HG02885 (cell line): ENCODE measurements at regions not wholly inside any gene's neighbourhood (a gene's known extent, or its start where the extent isn't known, plus 50 kb on each side); places are given as distances from the start of the nearest gene placed in this dataset.

Experiments
- ATAC-seq: cut with Tn5 transposase; IDR thresholded peaks from one replicate; pipeline ENCODE4 v1.9.1; 2021; ENCODE audit warnings: mild to moderate bottlenecking; ENCODE audit not compliant: unreplicated experiment, poor library complexity

- no peak for ATAC-seq
These were observed 128.3 kb upstream of the TRIM2 start for GRCh38 chr4:153075836-153076518.

- no peak for ATAC-seq
These were observed 127.4 kb upstream of the TRIM2 start for GRCh38 chr4:153076861-153077260.

DNA sequence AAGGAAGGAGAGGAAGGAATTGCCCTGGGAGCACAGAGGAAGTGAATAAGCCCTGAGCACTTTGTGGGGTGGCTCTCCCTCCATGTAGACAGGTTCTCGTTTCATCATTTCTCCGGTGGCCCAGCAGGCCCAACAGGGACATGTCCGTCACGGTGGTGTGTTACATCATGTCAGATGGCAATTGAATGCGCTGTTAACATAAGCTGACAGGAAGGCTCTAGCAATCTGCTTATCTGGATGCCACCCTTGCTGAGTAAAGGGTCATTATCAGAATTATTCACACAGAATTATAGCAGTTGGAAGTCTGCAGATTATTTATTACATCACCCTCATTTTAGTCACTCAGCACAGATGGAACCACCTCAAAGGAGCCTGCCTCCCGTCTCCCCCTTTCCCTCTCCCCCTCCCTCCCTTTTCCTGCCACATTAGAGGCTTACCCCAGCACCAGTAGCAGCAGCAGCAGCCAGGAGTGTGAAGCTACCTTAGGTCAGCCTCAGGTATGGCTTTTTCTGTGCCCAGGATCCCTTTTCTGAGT is 124.3 kb upstream of the TRIM2 start:
- ATAC-seq: no peak

- ATAC-seq: no peak
These were observed 123.2 kb upstream of the TRIM2 start for GRCh38 chr4:153081006-153081580.

DNA sequence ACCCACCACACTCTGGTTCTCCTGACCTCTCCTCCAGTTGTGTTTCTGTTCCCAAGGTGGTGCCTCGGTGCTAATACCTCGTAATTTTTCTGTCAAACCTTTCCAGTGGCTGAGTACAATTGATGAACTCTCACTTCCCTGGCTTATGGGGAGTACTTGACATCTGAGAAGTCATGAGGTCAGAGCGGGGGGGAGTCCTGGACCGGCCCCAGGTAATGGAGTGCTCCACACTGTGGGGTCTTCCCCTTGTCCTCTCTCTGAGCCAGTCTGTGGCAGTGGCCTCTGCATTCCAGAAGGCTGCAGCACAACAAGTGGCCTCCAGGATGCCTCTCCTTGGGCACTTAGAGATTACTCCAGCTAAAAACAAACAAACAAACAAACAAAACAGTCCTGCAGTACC is 122.5 kb upstream of the TRIM2 start:
- ATAC-seq: no peak

DNA sequence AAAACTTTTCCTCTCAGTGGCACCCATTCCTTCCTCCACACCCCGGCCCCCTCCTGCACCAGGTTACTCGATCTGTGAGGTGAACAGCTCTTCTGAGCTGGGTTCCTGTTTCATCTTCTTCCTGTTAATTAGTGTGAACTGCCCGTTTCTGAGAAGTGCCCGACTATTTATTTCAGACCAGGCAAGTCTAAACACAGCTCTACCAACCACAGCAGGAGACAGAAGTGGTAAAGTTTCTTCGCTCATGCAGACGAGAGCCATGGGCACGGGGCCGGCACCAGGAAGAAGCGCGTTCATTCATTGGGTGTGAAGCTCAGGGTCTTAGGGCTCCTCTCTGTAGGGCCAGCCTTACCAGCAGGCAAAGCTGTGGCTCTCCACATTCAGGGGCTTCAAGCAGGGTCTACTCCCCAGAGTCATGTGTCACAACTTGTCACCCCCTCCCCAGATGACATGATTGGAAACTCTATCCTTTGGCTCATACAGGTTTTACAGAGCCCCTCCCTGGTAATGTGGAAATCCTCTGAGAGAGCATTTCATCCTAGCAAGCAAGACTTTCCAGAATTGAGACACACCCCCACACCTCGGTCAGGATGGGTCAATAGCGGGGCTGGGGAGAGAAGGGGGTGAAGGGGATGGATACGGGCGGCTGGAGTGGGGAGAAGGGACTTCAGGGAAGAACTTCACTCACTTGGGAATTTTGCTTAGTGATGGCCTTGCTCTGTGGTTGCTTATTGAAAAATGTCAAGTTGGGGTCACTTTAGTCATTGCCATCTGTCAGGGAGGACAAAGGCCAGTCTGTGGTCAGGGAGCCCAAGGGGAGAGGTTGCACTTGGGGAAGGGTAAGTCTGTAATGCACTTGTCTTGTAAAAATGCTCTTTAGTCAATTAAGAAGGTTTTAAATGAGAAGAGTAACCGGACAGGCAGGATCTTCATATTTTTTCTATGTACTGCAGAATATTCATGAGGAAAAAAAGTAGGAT is 121.6 kb upstream of the TRIM2 start:
- ATAC-seq: no peak

- ATAC-seq: peak; percentile 87
These were observed 120.7 kb upstream of the TRIM2 start for GRCh38 chr4:153083447-153083947.

- ATAC-seq: no peak
These were observed 119.8 kb upstream of the TRIM2 start for GRCh38 chr4:153084224-153084979.

DNA sequence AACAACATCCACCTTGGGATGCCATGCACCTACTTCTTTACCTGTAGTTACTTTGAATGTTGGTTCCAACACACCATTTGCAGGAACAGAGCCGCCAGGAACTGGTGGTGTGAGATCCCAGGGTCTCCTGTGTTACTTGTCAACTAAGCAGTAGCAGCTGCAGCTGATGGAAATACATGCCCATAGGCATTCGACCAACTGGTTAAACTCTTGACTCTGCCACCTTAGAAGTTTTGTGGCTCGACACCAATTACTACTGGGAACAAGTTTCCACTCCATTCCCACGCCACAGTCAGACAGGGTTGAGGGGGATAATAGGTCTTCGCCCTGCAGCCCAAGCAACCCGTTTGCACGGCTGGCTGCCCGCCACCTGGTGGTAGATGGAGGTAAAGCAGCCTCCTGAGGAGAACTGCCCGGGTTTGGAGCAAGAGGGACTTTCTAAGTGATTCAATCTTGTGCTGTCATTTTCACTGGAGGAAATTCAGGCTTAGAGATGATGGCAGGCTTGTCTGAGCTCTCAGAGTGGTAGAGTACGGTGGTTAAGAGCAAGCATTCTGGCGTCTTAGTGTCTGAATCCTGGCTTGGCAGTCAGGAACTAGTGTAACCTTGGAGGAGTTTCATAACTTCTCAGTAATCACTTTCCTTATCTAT is 119.1 kb upstream of the TRIM2 start:
- ATAC-seq: peak; percentile 65

DNA sequence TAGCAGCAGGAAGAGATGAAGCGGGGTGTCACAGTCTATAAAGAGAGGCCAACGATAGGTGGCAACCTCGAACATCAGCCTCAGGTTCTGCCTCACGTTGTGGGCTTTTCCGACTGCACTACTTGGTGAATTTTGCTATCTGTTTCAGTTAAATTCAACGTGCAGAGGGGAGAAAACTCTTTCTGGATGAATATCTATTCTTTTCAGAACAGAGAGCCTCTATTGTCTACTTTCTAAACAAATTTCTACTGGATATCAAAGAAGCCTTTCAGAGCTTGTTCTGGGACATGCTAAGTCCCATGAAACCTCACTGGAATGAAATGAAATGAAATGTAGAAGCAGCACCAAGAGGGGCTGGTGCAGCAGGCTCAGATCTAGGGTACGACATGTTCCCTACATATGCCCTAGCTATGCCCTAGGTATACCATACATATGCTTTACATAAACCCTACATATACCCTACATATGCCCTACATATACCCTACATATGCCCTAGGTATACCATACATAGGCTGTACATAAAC is 116.5 kb upstream of the TRIM2 start:
- no peak for ATAC-seq

GRCh38 chr4:153089742-153090141 is 114.5 kb upstream of the TRIM2 start:
- ATAC-seq: no peak

DNA sequence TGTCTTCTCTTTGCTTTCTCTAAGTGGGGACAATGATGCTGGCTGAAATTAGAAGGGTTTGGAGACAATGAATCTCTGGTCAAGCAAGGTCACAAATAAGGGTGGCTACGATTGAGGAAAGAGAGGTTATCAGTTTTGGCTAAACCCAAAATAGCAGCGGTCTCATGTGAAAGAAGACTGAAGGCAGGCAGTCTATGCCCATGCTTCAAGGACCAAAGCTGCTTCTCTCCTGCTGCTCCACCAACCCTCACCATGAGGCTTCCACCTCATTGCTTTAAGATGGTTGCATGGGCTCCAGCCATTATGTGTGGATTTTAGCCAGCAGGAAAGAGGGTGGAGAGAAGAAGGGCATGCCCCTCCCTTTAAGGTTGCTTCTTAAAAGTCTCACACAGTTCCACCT is 114.1 kb upstream of the TRIM2 start:
- no peak for ATAC-seq

DNA sequence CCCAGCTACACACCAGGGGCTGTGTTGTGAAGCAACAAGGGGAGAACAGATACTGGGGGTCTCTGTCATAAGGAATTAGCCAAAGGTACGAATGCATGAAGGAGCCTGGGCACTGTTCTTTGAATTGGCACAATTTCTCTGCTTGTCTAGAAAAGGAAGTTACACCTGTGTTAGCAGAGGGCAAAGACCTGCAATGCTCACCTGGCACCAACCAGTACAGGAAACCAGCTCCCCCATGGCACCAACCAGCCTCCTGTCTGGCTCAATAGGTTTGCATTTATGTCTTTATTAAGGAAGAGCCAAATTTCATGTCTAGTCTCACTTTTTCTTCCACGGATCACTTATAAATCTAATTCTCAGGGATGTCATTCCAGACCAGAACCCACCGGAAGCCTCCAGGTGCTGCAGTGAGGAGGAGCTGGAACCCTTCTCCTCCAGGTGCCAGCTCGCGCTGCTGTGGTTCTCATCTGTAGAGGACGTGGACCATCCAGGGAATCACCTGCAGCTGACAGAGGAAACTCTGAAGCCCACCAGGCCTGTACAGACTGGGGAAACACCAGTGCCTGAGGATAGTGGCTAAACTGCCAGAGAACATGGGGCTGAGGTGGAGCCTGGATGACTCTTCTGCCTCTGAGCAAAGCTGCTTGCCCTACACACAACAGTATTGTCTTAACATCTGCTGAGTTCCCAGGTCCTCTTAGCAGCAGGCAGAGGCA is 113.4 kb upstream of the TRIM2 start:
- ATAC-seq: no peak

DNA sequence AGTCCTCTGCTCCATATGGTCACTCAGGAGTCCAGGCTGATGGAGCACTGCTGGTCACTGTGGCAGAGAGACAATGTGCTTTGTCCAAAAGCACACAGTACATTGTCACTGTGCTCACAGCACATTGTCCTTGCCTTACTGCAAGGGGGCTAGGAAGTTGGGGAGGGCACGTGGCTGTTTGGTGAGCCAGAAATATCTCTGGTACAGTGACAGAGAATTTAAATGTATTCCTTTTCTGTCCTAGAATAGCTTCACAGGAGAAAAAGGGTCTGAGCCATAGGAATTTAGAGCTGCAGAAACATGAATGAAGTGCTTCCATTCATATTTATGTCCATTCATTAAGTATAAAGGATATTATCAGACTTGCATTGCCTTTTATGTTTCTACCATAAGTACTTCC is 110.8 kb upstream of the TRIM2 start:
- ATAC-seq: no peak

- no peak for ATAC-seq
These were observed 110.4 kb upstream of the TRIM2 start for GRCh38 chr4:153093802-153094201.

- no peak for ATAC-seq
These were observed 109.8 kb upstream of the TRIM2 start for GRCh38 chr4:153094435-153094834.

GRCh38 chr4:153095448-153096204 is 108.6 kb upstream of the TRIM2 start:
- ATAC-seq: no peak

DNA sequence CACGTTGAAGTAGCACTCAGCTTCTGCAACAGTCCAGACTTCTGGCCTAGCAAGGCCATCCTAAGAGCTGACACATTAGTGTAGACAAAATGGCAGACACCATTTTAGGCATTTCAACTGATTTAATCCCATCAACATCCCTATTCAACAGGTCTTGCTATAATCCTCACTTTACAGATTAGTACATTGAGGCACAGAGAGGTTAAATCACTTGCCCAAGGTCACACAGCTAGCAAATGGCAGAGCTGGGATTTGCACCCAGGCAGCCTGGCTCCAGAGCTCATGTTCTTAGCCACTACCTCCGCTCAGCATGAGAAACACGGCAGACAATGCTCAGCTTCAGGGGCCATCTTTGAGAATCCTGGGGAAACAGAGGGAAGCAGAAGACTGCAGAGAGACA is 107.9 kb upstream of the TRIM2 start:
- ATAC-seq: no peak
